NCI-H2196 treated with DMSO at 0.1 percent for 48 hours (cell line): ENCODE measurements at regions not wholly inside any gene's neighbourhood (a gene's known extent, or its start where the extent isn't known, plus 50 kb on each side); places are given as distances from the start of the nearest gene placed in this dataset.

ENCODE experiments used
- DNase-seq: peaks from one replicate; lab custom pipeline; 2025; ENCODE audit not compliant: unreplicated experiment; lab: John Stamatoyannopoulos, UW

DNA sequence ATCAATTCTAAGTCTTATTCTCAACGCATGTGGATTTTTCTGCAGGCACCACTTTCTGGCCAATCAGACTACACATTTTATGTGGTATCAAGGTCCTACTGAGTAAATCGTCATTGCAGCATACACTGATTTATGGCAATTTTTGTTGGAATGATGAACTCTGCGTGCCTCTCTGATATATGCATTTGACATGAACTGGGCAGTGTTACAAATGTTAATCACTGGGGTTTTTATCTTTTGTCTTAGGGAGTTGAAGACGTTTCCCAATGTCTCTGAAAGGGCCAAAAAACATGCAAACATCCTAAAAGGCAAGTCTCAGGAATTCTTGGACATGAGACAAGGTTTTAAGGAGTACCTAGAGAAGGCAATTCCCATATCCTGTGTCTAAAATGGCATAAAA, 809.5 kb upstream of the CELF2 start:
- DNase-seq, result no peak

DNA sequence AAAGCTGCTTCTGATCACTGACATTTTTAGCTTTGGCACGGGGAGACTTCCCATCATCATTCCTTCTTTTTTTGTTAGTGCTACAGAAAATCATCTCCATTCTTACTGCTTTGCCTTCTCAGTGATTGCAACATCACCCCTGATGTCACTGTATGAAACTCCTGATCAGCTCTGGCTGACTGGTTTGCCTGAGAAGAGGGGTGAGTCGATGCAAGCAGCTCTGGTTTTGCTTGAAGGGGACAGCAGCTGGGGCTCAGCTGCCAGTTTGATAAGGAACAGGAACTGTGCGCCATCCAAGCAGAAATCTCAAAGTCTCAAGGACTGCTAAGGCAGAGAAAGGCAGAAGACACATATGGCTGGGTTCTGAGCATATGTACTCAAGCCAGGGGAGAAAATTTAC, 808.5 kb upstream of the CELF2 start:
- no peak for DNase-seq

DNA sequence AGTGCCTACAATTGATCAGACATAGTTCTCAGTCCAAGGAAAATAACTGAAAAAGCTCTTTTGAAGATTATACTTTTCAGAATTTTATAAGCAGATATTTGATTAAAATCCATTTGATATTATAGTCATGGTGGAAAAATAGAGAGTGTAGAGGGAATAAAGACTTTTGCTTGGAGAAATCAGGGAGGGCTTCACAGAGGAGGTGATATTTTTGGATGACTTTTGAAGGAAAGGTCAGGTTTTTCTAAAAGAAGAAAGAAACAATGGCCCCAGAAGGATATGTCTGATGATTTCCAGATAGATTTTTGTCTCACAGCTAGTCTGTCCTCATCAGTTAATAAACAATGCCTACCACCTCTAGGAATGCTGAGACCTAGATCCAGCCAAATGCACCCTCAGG, 806.3 kb upstream of the CELF2 start:
- no peak for DNase-seq

DNA sequence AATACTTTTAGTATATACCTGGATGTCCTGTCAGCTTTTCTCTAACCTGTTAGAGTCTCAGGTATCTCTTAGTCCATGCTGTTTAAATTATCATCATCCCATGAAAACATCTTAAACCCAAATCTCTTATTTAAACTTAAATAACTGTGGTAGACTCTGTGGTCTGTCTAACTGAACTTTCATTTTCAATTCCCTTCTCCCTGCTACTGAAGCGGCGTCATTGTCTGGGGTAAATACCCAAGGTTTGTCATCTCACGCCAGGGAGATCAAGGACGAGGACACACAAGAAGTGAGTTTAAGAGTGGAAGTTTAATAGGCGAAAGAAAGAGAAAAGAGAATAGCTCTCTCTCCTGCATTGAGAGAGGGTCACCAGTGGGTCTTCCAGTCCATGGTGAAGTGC, 804.4 kb upstream of the CELF2 start:
- no peak for DNase-seq

DNA sequence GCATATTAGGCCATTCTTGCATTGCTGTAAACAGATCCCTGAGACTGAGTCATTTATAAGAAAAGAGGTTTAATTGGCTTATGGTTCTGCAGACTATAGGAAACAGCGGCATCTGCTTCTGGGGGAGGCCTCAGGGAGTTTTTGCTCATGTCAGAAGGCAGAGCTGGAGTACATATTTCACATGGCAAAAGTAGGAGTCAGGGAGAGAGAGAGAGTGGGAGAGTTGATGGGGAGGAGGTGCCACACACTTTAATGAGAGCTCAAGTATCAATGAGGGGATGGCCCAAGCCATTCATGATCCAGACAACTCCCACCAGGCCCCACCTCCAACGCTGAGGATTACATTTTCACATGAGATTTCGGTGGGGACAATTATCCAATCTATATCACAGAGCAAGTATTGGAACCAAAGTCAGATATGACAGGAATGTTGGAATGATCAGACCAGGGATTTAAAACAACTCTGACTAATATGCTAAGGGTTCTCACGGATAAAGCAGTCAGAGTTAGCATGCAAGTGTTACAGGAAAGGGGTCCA, 795.3 kb upstream of the CELF2 start:
- no peak for DNase-seq

DNA sequence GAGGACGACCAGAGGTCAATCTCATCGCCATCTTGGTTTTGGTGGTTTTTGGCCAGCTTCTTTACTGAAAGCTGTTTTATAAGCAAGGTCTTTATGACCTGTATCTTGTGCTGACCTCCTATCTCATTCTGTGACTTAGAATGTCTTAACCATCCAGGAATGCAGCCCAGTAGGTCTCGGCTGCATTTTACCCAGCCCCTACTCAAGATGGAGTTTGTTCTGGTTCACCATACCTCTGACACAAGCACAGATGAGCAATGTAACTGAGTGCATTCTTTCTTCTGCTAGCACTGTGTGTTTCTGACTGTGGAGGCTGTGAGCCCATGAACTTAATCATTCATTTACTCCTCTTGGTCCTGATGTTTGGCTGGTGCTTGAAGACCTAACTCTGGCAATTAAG, 794.5 kb upstream of the CELF2 start:
- DNase-seq, result no peak

DNA sequence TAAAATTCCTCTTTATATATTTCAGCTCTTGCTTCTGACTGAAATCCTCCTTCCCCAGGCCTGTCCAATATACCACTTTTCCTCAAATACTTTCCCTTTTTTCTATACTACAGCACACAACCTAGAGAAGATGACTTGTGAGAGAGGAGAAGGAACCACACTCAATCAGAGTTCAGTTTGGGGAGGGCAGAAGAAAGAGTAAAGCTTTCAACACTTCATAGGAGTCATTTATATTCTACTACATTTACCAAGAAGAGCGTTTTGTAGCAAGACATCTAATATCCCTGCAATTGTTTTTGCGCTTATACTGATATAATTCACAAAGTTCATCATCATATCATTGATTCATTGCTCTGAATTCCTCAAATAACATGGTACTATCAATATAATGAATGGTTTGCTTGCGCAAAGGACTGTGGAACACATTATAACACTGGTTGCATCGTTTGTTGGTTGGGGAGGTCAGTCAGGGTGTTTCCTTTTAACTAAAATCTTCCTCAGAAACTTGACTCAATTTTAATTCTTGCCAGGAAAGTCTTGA, 792.5 kb upstream of the CELF2 start:
- no peak for DNase-seq

DNA sequence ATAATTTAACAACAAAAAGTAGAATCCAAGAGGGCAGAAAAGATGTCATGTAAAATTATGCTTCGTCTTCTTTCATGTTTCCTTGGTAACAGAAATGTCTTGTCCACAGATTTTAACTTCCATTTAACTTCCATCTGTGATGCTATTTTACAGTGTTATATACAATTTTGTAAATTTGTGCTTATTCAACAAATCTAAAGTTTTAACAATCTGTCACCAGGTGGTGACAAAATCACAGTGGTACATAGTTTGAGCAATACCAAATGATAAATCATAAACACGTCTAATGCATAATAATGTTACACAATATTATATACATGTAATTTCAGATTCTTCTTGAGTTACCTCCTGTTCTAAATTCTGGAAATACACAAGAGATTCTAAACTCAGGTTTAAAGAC, 784.4 kb upstream of the CELF2 start:
- no peak for DNase-seq

DNA sequence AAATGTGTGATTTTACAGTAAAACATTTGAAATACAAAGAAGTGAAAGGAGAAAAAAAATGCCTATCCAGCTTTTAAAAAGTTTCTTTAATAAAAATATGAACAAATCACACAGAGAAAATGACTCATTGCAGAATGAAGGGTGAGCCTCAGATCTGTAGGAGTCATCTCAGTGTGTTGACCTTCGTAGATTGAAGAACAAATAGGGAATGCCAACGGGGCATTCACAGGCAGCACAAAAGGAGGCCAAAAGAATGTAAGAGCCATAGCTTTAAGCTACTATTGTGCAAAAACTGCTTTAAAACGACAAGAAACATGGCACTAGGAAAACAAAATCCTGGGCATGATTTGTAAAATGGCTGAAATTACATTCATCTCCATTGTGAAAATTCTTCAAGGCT, 782.7 kb upstream of the CELF2 start:
- no peak for DNase-seq

DNA sequence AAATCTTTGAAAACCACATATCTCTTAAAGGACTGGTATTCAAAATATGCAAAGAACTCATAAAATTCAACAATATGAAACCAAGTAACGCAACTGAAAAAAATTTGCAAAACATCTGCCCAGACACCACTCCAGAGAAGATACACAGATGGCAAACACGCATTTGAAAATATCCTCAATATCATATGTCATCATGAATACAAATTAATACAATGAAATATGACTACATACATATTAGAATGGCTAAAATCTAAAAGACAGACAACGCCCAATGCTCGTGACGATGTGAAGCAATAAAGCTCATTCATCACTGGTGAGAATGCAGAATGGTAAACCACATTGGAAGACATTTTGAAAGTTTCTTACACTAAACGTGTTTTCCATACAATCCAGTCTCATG, 770.1 kb upstream of the CELF2 start:
- no peak for DNase-seq

DNA sequence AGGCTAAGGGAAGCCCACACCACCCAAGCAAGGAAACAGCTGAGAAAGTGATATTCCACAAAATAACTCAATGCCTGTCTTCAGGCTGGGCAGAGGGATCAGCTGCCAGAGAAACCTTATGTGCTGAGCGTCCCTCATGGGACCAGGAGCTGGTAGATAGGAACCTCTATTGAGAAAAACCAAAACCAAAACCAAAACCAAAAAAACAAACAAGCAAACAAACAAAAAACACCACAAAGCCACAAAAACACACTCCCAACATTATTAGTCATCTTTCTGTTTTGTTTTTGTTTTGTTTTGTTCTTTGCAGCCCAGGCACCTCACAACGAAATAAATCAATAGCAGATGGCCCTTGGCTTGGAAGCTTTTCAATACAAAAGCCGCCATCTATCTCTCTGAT, 760.8 kb upstream of the CELF2 start:
- DNase-seq, result no peak

DNA sequence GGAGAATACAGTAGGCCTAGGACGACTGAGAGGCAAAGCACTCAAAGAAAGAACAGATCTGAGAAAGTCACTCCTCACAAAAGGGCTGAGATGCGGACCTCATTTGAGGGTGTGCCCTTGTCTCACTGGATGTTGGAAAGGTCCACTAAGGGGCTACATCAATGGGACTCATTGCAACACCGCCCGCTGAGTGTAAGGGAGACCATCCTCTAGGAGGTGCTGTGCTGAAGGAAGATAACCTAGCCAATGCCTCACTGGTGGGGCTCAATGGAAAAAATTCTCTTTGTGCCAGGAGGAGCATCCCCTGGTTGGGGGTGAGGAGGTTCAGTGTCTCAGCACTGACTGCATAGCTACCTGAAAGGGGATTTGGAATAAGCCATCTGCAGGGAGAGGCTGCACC, 758.7 kb upstream of the CELF2 start:
- DNase-seq, result no peak

DNA sequence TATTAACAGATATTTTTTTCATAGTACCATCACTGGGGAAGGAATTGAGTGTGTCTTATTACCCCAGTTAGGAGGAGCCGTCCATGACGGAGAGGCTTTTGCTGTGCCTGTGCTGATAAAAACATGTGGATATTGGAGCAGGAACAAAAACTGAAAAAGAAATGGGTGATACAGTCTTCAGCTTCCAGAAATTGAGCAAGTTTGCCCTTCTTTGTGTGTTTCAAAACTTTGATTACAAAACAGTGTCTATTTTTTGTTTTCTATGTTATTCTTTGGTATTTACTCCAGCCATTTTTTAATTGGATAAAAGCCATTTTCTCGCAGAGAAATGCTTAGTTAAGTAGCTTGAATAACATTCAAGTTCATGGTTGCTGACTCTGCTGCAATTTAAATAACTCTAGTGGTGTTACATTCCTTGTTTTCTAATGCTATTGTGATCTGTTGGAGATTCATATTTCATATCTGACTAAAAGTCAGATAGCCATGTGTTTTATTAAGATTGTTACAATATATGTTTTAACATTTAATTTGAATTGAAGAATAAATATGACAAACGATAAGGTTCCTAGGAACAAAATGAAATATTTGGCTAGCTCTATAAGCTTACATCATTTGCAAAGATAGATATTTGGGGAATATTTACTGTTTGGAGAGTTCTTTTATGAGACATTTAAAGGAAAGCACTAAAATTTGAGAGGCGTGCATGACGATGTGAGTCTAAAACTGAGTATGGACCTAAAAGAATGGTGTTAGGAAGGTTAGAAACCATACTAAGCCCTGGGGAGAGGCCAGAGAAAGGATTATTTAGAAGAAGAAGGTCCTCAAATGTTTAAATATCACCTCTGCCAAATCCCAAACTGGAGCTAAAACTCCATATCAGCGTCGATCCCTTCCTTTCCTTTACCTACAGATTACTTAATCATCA, 747.3 kb upstream of the CELF2 start:
- no peak for DNase-seq

DNA sequence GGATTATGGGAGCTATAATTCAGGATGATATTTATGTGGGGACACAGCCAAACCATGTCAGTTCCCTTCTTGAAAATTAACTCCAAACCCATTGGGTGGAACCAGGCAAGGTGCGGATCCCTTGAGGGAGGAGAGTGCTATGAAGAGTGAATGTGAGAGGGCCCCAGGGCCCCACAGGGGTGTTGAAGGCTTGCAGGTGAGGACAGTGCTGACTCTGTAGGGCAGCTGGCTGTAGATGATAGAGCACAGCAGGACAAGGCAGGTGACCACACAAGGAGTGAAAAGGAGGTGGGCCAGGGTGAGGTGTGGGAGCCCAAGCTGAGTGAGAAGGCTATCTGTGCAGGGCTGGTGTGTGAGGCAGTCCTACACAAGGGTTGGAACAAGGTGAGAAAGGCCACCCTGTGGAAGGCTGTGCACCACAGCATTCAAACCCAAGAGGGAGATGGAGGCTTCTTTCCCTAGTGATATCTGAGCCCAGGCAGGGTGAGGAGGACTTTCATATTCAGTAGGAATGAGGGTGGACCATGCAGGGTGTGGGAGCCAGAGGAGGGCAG, 746.0 kb upstream of the CELF2 start:
- no peak for DNase-seq

DNA sequence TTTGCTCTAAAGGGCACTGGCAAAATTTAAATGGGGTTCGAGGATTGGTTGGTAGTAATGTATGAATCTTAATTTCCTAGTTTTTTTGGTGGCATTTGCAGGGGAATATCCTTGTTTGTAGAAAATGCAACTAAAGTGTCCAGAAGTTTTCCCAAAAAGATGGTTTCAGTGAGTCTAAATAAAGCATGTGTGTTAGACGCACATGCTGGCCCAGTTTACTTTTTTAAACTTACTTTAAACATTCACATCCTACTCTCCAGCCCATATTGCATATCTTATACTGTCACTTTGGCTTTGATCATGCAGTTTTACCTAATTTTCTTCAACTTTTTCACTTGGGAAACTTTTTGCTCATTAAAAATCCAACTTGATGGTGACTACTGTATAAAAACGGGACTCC, 744.0 kb upstream of the CELF2 start:
- no peak for DNase-seq

DNA sequence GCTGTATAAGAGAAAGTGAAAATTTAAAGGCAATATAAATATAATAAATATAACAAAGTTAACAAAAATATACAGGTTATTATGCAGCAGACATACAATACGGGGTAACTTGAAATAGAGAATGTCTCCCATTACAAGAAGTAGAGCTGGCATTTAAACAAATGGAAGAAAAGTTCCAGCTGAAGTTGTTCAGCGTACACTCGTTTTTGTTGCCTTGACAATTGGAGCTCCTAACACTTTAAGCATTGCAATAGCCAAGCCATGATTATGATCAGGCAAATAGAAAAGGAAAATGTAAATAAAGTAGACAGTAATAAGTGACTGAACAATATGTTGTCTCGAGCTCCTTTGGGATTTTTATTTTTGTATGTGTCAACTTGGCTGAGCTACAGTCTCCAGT, 737.8 kb upstream of the CELF2 start:
- DNase-seq, result no peak

DNA sequence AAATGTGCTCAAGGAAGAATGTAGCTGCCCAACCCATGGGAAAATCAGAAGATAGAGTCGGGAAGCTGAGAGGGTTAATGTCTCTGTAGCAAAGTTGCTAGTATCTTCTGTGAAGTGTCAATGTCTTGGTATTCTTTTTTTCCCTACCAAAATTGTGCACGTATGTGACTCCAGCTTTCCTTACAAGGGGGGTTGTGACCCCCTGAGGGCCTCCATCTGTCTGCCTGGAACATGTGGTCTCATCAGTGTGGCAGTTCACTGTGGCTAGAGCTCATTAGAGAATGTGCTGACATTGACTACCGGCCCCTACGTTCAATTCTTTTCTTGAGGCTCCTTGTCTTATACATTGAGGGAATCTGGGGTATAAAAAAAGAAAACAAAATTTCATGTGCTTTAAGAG, 725.2 kb upstream of the CELF2 start:
- no peak for DNase-seq

DNA sequence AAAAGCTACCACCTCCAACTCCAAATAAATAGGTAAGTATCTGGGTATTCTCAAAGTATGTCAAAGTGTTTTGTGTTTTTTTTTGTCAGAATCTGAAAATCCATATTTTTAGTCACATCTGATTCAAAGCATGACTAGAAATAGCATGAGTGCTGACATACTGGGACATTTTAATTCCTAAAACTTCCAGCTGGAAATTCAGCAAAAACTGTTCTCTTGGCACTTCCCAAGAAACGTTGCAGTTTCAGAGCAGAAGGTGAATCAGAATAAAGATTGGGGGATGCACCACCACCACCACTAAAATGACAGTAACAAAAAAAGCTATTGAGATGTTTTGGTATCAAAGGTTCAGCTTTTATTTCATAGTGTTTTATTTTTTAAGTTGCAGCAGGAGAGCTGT, 724.6 kb upstream of the CELF2 start:
- DNase-seq, result no peak

DNA sequence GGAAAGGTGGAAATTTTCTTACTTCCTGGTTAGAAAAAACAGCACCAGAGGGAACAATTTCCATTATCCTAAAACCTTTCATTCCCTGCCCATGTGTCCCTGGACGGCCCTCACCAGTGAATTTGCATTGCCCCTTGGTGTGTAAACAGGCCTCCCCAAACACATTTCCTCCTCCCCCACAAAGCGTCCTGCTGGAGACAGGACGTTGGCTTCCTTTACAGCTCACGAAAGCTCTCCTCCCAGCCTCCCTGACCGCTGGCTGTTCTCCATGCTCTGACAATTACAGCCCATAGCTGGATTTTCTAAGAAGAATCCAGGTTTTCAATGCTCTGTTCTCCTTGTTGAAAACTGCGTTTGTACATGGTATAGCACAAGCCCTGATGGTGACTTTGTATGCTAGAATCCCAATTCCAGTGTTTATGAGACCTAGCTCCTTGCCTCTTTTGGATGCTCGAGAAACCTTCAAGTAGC, 724.2 kb upstream of the CELF2 start:
- DNase-seq, result no peak

DNA sequence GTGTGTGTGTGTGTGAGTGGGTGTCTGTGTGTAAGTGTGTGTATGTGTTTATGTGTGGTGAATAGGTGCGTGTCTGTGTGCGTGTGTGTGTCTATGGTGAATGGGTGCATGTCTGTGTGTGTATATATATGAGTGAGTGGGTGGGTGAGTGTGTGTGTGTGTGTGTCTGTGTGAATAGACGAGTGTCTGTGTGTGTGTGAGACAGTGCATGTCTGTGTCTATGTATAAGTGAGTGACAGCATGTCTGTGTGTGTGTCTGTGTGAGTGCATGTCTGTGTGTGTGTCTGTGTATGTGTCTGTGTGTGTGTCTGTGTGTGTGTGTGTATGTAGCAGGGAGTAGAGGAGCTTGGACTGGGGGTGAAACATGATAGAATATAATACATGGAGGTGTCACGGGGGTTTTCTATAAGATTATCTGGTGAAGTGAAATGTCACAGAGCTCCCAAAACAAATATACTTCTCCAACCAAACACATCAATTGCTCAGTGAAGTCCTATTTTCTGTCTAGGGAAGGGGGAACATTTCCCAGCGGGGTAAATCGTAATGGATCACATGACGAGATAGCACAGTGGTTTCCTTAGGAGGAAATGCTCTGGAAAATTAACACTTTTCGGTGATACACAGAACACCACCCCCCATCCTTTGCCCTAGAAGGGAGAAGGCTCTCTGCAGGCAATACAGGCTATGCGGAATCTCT, 723.3 kb upstream of the CELF2 start:
- DNase-seq, result no peak

DNA sequence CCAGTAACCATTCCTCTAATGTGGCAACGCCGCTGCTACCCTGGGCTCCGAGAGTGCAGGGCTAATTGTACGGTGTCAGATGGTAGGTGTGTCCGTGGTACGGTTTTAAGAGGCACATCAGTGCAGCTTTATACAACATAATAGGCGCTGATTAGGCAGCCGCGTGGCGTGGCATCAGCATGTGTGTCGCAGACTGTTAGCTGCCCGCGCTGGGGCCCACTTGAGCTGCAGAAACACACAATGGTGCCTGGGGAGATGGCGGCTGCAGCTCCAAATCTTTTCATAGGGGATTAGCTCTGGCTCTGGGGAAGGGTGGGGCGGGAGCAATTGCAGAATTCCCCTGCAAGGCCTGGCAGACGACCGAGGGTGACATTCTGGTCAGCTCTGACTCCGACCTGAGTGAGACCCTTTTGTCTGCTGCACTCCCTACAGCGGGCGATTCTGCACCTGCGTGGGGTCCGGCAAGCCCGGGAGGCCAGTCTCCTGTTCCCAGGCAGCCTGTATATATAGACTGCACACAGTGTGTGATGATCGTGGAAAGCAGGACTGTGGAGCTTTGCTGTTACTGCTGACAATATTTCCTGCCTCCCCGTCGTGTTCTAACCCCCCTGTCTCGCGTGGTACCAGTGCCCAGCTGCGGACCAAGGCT, 722.7 kb upstream of the CELF2 start:
- DNase-seq, result no peak
